B cell (primary cell): ENCODE measurements at regions not wholly inside any gene's neighbourhood (a gene's known extent, or its start where the extent isn't known, plus 50 kb on each side); places are given as distances from the start of the nearest gene placed in this dataset.

ENCODE experiments used
- CTCF ChIP-seq: fragments of 200-600 bp; IDR thresholded peaks from one replicate; pipeline ENCODE4 v1.8.0; 2022; ENCODE audit warnings: antibody characterized with exemption, mild to moderate bottlenecking
- EZH2 ChIP-seq: IDR thresholded peaks from 2 replicates; pipeline ENCODE4 v1.6.1; 2012; ENCODE audit warnings: borderline replicate concordance, low read depth, mild to moderate bottlenecking, moderate library complexity, low read length; ENCODE audit not compliant: insufficient read depth, poor library complexity, severe bottlenecking

GRCh38 chr11:24271798-24272197 lies 225.1 kb upstream of the LUZP2 start:
- TF ChIP-seq CTCF (no peak), EZH2 (no peak)
